ENCODE measurements at regions not wholly inside any gene's neighbourhood (a gene's known extent, or its start where the extent isn't known, plus 50 kb on each side); places are given as distances from the start of the nearest gene placed in this dataset.

GRCh38 chr21:19713313-19713712, 1284.9 kb upstream of the NCAM2 start:
- Histone ChIP-seq H3K9me3 (replicated peaks) (no peaks in the 10 kb centered on the region), H3K27ac (no peak overlapping the region), H3K4me1 (replicated peaks) (no peaks in the 10 kb centered on the region), H3K36me3 (no peaks in the 10 kb centered on the region), H3K27me3 (replicated peaks) (no peaks in the 10 kb centered on the region), H3K4me3 (no peak overlapping the region)
- DNase-seq (ENCODE audit: low read depth in 1 of 2, low spot score in 2 of 2): no peak

- H3K4me1 ChIP-seq (replicated peaks): no peaks in the 10 kb centered on the region
- no peaks in the 10 kb centered on the region; the same call in 1 of the 2 replicates for H3K9me3 ChIP-seq (replicated peaks)
- H3K27me3 ChIP-seq (replicated peaks): no peaks in the 10 kb centered on the region
- no peak for DNase-seq (ENCODE audit: low read depth in 1 of 2, low spot score in 2 of 2)
- no peaks in the 10 kb centered on the region for H3K36me3 ChIP-seq
- no peak overlapping the region for H3K4me3 ChIP-seq
- H3K27ac ChIP-seq: no peak overlapping the region
These were observed 1274.1 kb upstream of the NCAM2 start for GRCh38 chr21:19724081-19724480.

DNA sequence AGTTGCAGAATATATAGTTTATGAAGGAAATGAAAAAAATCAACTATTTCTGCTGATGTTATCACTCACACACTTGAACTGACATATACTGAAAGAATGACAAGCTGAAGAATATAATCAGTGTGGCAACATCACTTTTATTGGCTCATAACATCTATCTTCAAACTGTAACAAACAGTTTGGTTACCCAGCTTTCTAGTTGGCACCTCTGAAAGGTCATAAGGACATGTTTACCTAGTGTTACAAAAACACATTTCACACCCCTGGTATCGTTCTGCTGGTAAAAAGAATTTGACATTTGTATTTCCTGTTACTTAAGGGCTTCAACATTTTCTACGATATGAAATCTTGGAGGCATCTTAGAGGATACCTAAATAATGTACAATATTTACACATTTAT, 1267.0 kb upstream of the NCAM2 start:
- no peak overlapping the region for H3K27ac ChIP-seq
- H3K4me3 ChIP-seq: no peak overlapping the region
- no peaks in the 10 kb centered on the region for H3K27me3 ChIP-seq (replicated peaks)
- no peaks in the 10 kb centered on the region; the same call in 1 of the 2 replicates for H3K9me3 ChIP-seq (replicated peaks)
- H3K36me3 ChIP-seq: no peaks in the 10 kb centered on the region
- no peaks in the 10 kb centered on the region for H3K4me1 ChIP-seq (replicated peaks)
- no peak for DNase-seq (ENCODE audit: low read depth in 1 of 2, low spot score in 2 of 2)

- H3K27me3 ChIP-seq (replicated peaks): no peaks in the 10 kb centered on the region
- H3K27ac ChIP-seq: no peak overlapping the region
- no peak overlapping the region for H3K4me3 ChIP-seq
- no peaks in the 10 kb centered on the region for H3K36me3 ChIP-seq
- no peaks in the 10 kb centered on the region for H3K9me3 ChIP-seq (replicated peaks)
- no peaks in the 10 kb centered on the region for H3K4me1 ChIP-seq (replicated peaks)
- no peak for DNase-seq (ENCODE audit: low read depth in 1 of 2, low spot score in 2 of 2)
These were observed 1238.4 kb upstream of the NCAM2 start for GRCh38 chr21:19759836-19760235.

GRCh38 chr21:19767546-19767945, 1230.7 kb upstream of the NCAM2 start:
- Histone ChIP-seq H3K27me3 (replicated peaks) (no peaks in the 10 kb centered on the region), H3K9me3 (replicated peaks) (no peaks in the 10 kb centered on the region), H3K27ac (no peak overlapping the region), H3K4me1 (replicated peaks) (no peaks in the 10 kb centered on the region), H3K36me3 (no peaks in the 10 kb centered on the region), H3K4me3 (no peak overlapping the region)
- no peak for DNase-seq (ENCODE audit: low read depth in 1 of 2, low spot score in 2 of 2)

- no peak for DNase-seq (ENCODE audit: low read depth in 1 of 2, low spot score in 2 of 2)
- no peaks in the 10 kb centered on the region for H3K36me3 ChIP-seq
These were observed 1226.3 kb upstream of the NCAM2 start for GRCh38 chr21:19771881-19772280.

GRCh38 chr21:19776076-19776475, 1222.1 kb upstream of the NCAM2 start:
- Histone ChIP-seq H3K4me1 (replicated peaks) (no peaks in the 10 kb centered on the region), H3K27ac (no peak overlapping the region), H3K27me3 (replicated peaks) (no peaks in the 10 kb centered on the region), H3K36me3 (no peaks in the 10 kb centered on the region), H3K4me3 (no peak overlapping the region), H3K9me3 (replicated peaks) (no peaks in the 10 kb centered on the region)
- no peak for DNase-seq (ENCODE audit: low read depth in 1 of 2, low spot score in 2 of 2)

More at GRCh38 chr21:19771881-19772280, 1226.3 kb upstream of the NCAM2 start:
- H3K27ac ChIP-seq: no peak overlapping the region
- H3K4me1 ChIP-seq (replicated peaks): no peaks in the 10 kb centered on the region
- no peaks in the 10 kb centered on the region for H3K27me3 ChIP-seq (replicated peaks)
- no peak overlapping the region for H3K4me3 ChIP-seq
- H3K9me3 ChIP-seq (replicated peaks): no peaks in the 10 kb centered on the region

DNA sequence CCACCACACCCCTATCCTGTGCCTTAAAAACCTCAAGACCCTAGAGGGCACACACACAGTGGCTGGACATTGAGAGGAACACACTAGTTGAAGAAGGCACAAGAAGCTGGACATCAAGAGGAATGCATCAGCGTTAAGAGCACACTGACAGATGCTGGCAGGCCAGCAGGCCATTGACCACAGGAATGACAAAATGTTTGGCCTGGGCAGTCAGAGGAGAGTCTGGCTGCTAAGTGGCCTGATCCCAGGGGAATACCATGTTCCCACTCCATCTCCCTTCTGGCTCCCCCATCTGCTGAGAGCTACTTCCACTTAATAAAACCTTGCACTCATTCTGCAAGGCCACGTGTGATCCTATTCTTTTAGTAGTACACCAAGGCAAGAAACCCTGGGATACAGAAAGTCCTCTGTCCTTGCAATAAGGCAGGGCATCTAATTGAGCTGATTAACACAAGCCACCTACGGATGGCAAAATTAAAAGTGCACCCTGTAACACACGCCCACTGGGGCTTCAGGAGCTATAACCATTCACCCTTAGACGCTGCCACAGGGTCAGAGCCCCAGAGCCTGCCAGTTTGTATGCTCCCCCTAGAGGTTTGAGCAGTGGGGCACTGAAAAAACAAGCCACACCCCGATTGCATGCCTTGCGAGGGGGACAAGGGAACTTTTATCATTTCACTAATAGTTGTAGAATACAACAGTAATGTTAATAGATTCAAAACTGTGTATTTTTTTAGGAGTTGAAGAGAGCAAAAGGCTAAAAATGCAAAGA, 1216.1 kb upstream of the NCAM2 start:
- H3K27me3 ChIP-seq (replicated peaks): no peaks in the 10 kb centered on the region
- DNase-seq (ENCODE audit: low read depth in 1 of 2, low spot score in 2 of 2): no peak
- no peaks in the 10 kb centered on the region for H3K4me1 ChIP-seq (replicated peaks)
- H3K4me3 ChIP-seq: no peak overlapping the region
- H3K27ac ChIP-seq: no peak overlapping the region
- no peaks in the 10 kb centered on the region for H3K36me3 ChIP-seq
- H3K9me3 ChIP-seq (replicated peaks): no peaks in the 10 kb centered on the region; the same call in none of the 2 replicates

DNA sequence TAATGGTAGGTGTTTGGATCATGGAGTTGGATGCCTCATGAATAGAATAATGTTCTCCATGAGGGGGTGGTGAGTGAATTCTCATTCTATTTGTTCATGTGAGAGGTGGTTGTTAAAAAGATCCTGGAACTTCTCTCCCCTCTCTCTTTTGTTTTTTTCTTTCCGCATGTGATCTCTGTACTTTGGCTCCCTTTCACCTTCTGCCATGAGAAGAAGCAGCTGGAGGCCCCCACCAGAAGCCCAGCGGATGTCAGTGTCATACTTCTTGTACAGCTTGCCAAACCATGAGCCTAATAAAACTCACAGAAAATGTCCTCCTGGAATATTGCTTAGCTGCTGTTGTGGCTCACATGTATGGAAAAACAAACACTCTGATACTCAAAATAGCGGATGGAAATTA, 1212.3 kb upstream of the NCAM2 start:
- H3K27me3 ChIP-seq (replicated peaks): no peaks in the 10 kb centered on the region
- no peak overlapping the region for H3K4me3 ChIP-seq

GRCh38 chr21:19792004-19792403, 1206.2 kb upstream of the NCAM2 start:
- Histone ChIP-seq H3K4me3 (no peak overlapping the region), H3K27me3 (replicated peaks) (no peaks in the 10 kb centered on the region), H3K9me3 (replicated peaks) (no peaks in the 10 kb centered on the region; the same call in 1 of the 2 replicates), H3K4me1 (replicated peaks) (no peaks in the 10 kb centered on the region), H3K36me3 (no peaks in the 10 kb centered on the region), H3K27ac (no peak overlapping the region)
- DNase-seq (ENCODE audit: low read depth in 1 of 2, low spot score in 2 of 2): no peak

More for the DNA sequence above, 1212.3 kb upstream of the NCAM2 start:
- Histone ChIP-seq H3K36me3 (no peaks in the 10 kb centered on the region), H3K27ac (no peak overlapping the region), H3K9me3 (replicated peaks) (no peaks in the 10 kb centered on the region; the same call in none of the 2 replicates), H3K4me1 (replicated peaks) (no peaks in the 10 kb centered on the region)
- no peak for DNase-seq (ENCODE audit: low read depth in 1 of 2, low spot score in 2 of 2)

- H3K27me3 ChIP-seq (replicated peaks): no peaks in the 10 kb centered on the region
- DNase-seq (ENCODE audit: low read depth in 1 of 2, low spot score in 2 of 2): no peak
- no peak overlapping the region for H3K27ac ChIP-seq
- H3K4me3 ChIP-seq: no peak overlapping the region
- H3K9me3 ChIP-seq (replicated peaks): no peaks in the 10 kb centered on the region
- H3K36me3 ChIP-seq: no peaks in the 10 kb centered on the region
- no peaks in the 10 kb centered on the region for H3K4me1 ChIP-seq (replicated peaks)
These were observed 1191.0 kb upstream of the NCAM2 start for GRCh38 chr21:19807201-19807600.

- H3K9me3 ChIP-seq (replicated peaks): no peaks in the 10 kb centered on the region
- DNase-seq (ENCODE audit: low read depth in 1 of 2, low spot score in 2 of 2): no peak
- no peaks in the 10 kb centered on the region for H3K27me3 ChIP-seq (replicated peaks)
- H3K36me3 ChIP-seq: no peaks in the 10 kb centered on the region
- H3K27ac ChIP-seq: no peak overlapping the region
- H3K4me1 ChIP-seq (replicated peaks): no peaks in the 10 kb centered on the region
- no peak overlapping the region for H3K4me3 ChIP-seq
These were observed 1187.4 kb upstream of the NCAM2 start for GRCh38 chr21:19810779-19811178.

DNA sequence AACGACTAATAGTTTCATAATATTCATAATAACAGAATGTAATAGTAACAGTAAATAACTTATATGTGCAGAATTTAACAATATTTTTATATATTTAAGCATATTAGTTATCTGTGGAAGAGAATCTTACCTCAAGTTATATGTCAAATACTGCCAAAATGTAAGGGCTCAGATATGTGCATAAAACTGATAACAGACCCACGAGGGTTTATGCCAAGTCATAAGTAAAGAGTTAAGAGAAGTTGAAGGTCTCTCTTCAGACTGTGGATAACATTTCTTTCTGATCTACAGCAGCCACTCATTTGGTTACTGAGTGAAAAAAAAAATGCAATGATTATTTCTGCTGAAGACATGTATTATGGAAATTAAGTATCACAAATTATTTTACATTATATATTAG, 1167.8 kb upstream of the NCAM2 start:
- Histone ChIP-seq H3K4me3 (no peak overlapping the region), H3K4me1 (replicated peaks) (no peaks in the 10 kb centered on the region), H3K9me3 (replicated peaks) (no peaks in the 10 kb centered on the region; the same call in 1 of the 2 replicates), H3K27me3 (replicated peaks) (no peaks in the 10 kb centered on the region), H3K36me3 (no peaks in the 10 kb centered on the region), H3K27ac (no peak overlapping the region)
- no peak for DNase-seq (ENCODE audit: low read depth in 1 of 2, low spot score in 2 of 2)

DNA sequence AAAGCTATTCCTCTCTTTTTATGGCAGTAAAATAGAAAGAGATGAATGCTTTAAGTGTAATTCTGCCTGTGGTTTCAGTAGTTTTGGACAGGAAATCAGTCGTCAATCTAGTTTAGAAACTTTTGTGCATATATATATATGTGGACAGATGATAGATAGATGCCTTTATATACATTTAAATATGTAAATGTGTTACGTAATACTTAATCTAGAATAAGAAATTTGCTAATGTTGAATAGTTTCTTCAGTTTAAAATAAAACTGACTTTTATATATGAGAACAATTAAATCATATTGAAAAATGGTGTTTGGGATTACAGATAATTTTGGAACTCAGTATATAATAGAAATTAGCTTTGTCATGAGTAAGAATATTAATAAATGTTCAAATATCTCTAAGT, 1165.7 kb upstream of the NCAM2 start:
- no peaks in the 10 kb centered on the region for H3K36me3 ChIP-seq
- no peaks in the 10 kb centered on the region; the same call in 1 of the 2 replicates for H3K9me3 ChIP-seq (replicated peaks)
- no peaks in the 10 kb centered on the region for H3K27me3 ChIP-seq (replicated peaks)
- no peak overlapping the region for H3K4me3 ChIP-seq
- no peak overlapping the region for H3K27ac ChIP-seq
- H3K4me1 ChIP-seq (replicated peaks): no peaks in the 10 kb centered on the region
- no peak for DNase-seq (ENCODE audit: low read depth in 1 of 2, low spot score in 2 of 2)

- Histone ChIP-seq H3K27ac (no peak overlapping the region), H3K4me3 (no peak overlapping the region), H3K4me1 (replicated peaks) (no peaks in the 10 kb centered on the region), H3K27me3 (replicated peaks) (no peaks in the 10 kb centered on the region), H3K36me3 (no peaks in the 10 kb centered on the region), H3K9me3 (replicated peaks) (no peaks in the 10 kb centered on the region; the same call in 1 of the 2 replicates)
- no peak for DNase-seq (ENCODE audit: low read depth in 1 of 2, low spot score in 2 of 2)
These were observed 1165.1 kb upstream of the NCAM2 start for GRCh38 chr21:19833082-19833481.

Data from SJSA1 (cell line).